HT-29 (cell line): ENCODE measurements at regions not wholly inside any gene's neighbourhood (a gene's known extent, or its start where the extent isn't known, plus 50 kb on each side); places are given as distances from the start of the nearest gene placed in this dataset.

Source experiments
- DNase-seq: peaks from one replicate; pipeline ENCODE4 v3.0.0-alpha.2; 2015; ENCODE audit warnings: low spot score

DNA sequence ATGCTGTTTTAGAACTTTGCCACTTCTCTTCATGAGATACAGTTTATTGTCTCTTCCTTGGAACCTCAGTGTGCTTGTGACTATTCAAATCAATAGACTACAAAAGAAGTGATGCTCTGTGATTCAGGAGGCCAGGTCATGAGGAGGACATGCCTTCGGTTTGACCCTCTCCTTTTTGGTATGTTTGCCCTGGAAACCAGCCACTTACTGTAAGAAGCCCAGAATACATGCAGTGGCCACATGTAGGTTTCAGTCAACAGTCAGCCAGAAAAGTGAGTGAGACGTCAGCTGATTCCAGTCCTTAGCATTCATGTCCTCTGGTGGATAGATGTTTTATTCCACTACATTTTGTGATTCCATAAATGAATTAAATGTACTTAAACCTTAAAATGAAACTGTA, 328.7 kb downstream of the PCDH18 start:
- DNase-seq = no peak

DNA sequence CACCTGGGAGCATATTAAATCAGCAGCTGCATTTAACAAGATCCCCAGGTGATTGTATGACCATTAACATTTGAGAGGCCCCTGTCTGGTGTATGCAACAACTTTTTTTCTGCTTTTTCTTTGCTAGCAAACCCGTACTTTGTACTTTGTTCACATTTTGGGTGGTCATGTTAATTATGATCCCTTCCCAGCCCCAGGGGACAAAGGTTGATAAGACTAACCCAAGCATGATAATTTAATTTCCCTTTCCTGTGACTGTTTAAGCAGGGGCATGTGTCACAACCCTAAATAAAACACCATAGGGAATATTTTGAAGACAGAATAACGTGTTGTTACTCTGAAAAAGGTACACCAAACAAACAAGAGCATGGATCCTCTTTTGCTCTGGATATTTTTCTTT, 332.0 kb downstream of the PCDH18 start:
- no peak for DNase-seq

DNA sequence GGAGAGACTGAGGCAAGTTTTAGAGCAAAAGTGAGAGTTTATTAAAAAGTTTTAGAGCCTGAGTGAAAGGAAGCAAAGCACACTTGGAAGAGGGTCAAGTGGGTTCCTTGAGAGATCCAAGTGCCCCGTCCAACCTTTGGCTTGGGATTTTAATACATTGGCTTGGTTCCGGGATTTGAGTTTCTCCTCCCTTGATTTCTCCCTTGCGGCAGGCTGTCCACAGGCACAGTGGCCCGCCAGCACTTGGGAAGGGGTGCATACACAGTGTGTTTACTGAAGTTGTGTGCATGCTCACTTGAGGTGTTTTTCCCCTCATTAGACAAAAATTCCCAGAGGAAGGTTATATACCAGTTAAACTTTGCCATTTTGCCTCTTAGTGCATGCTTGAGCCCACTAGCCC, 333.5 kb downstream of the PCDH18 start:
- DNase-seq = no peak

GRCh38 chr4:137194670-137195069, 337.6 kb downstream of the PCDH18 start:
- no peak for DNase-seq

- DNase-seq = no peak
These were observed 338.7 kb downstream of the PCDH18 start for GRCh38 chr4:137193564-137193963.

GRCh38 chr4:137181293-137181899, 350.9 kb downstream of the PCDH18 start:
- DNase-seq = no peak

DNA sequence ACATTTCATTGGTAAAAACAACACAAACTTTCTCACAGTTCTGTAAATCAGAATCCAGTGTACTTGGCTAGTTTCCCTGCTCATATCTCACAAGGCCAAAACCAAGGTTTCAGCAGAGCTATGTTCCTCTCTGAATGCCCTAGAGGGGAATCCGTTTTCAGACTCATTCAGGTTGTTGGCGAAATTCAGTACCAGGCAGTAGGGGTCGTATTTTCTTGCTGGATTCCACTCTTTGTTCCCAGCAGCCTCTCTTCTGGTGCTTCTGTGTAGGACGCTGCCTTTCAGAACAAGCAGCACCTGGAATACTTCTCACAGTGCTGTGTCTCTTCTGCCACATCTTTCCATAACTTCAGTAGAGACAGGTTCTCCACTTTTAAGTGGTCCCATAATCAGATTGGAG, 351.9 kb downstream of the PCDH18 start:
- peak; percentile 6 for DNase-seq

- DNase-seq = no peak
These were observed 375.5 kb downstream of the PCDH18 start for GRCh38 chr4:137156807-137157206.

DNA sequence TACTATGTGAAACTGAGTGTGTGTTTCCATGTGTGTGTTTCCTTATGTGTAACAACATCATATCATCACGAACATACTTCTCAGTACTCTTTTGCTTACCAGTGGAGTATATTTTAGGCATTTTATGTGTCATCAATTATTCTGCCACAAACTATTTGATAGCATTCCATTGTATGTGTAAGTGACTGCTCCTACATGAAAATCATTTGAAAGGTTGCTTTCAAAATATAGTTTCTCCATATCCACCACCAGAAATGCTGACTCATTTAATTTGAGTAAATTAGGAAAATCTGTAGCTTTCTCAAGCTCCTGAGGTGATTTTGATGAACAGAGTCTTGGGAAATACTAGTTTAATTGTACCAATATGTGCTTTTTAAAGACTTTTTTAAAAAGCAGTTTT, 376.2 kb downstream of the PCDH18 start:
- no peak for DNase-seq

- DNase-seq = no peak
These were observed 401.1 kb downstream of the PCDH18 start for GRCh38 chr4:137131201-137131600.

DNA sequence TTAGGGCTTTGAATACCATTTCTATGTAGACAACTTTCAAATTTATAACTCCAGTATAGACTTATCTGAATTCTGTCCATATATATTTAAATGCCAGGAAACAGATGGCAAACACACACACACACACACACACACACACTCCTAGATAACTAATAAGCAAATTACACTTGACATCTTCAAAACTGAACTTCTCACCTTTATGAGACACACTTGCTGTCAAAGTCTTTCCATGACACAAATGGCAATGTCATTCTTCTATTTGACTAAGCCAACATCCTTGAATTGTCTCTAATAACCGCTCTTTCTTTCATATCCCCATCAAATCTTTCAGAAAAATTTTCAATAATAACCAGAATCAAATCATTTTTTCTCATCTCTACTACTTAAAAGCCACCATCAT, 402.4 kb downstream of the PCDH18 start:
- DNase-seq = no peak

GRCh38 chr4:137129441-137129840, 402.9 kb downstream of the PCDH18 start:
- no peak for DNase-seq

GRCh38 chr4:137125011-137125410, 407.3 kb downstream of the PCDH18 start:
- no peak for DNase-seq

DNA sequence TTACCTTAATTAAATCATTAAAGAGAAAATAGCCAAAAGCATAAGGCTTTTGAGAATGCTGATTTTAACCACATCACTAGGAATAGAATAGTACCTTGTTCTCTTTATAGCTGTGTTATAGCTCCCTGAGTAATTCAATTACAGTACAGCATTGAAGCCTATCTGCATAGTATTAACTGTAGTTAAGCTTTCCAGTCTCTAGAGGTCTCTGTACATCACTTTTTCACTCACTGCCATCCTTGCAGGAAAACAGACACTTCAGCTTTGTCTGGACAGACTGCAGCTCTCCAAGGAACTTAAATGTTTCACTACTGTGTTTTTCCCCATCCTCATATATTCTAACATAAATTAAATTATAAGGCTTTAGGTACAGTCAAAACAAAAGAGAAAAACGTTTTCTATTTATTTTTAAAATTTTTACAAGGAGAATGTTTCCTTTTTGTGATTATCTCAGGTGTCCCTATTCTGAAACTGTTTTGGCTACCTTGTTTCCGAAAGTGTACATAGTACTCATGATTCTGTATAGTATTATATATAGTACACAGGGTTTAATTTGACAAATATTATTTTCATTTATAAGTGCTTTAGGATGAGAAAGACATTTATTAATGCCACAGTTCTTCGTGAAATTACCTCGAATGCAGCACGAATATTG, 407.9 kb downstream of the PCDH18 start:
- DNase-seq = peak; percentile 22

DNA sequence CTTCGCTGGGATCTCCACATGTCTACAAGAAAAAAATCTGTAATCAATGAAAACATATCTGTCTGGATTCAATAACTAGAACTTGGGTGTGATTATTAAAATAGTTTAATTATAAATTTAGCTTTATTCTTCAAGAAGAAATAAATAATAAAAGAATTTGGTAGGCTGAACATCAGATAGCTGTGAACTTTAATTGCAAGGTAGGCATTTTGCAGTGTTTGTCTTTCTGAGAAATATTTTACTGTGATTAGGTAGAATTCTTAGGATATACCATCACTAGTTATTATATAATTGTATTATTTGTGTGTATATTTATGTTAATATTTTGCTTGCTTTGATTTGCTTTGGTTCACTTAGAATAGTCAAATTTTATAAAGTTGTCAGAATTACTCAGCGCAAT, 409.4 kb downstream of the PCDH18 start:
- DNase-seq = no peak

- no peak for DNase-seq
These were observed 416.1 kb downstream of the PCDH18 start for GRCh38 chr4:137116144-137116543.

DNA sequence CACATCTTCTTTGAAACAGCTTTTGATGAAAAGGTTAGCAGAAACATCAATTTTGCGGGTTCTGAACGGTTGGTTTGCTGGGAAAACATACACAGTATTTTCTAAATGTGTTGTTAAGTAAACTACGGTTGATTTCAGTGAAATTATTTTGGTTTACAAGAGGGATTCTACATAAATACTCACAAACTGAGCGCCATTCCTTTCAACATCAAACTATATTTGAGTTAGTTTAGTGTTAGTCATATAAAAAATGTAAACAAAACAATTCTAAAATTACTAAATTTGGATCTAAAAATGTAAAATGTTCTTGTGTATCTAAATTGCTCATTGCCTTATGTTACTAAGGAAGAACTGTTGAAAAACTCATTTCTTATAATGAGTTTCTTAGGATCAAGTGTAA, 425.6 kb downstream of the PCDH18 start:
- no peak for DNase-seq

DNA sequence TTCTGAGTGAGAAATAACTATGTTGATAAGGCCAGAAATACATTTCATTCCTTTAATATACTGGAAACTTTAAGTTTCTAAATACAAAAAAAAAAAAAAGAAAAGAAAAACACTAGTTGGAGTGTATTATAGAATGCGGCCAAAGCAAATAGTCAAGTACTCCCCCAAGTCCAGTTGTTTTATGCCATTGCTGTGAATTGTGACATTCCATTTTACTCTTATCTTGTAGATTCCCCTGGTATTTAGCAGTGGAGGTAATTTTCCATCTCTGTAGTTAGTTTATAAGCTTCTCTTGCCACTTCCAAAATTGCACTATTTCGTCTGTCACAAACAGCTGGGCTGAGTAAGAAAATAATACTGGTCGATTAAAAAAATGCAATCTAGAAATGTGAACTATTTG, 426.0 kb downstream of the PCDH18 start:
- no peak for DNase-seq

DNA sequence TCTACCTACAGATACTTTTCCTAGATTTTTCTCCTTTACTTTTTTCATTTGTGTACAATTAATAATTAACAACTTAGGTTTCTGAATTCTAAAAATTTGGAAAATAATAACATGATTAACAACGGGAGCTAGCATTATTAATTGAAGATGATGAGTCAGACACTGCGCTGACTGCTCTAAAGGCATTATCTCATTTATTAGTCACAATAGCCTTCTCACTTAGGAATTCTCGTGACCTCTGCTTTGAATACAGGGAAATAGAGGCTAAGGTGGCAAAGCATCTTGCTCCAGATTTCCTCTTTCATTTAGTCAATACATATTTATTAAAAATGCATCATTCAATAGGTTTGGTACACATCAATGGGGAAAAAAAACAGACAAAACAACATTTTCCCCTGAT, 441.3 kb downstream of the PCDH18 start:
- no peak for DNase-seq

- no peak for DNase-seq
These were observed 448.6 kb downstream of the PCDH18 start for GRCh38 chr4:137083571-137084135.

DNA sequence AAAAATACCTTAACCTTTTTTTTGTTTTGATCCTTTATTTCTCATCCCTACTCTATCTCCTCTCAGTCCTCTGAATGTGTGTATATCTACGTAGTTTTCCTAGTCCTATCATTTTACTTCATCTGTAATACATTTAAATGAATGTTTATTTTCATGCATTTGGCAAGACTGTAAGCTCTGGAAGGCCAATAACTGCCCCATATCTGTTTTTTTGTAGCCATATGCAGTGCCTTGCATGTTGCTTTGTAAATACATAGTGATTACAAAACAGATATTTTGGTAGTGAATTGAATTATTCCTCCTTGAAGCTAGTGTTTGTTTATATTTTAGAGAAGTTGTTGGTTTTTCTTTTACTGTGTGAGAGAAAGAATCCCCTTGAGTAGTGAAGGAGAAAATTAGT, 450.2 kb downstream of the PCDH18 start:
- no peak for DNase-seq

DNA sequence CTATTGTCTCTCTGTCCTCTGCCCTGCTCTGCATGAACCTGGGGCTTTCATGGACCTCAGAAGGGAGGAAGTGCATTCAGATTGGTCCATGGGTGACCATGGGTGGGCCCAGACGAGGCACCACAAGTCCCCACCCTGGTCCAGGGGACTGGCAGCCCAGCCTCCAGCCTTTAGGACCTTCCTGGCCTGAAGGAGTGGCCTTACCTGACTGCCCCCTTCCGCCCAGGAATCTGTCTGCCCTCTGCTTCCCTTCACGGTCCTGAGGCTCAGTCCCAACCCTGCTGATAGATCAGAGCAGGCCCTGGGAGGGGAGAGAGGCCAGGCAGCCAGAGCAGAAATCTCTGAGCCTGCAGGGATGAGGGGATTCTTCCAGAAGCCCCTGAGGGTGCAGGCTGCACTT, 455.4 kb downstream of the PCDH18 start:
- DNase-seq = no peak

DNA sequence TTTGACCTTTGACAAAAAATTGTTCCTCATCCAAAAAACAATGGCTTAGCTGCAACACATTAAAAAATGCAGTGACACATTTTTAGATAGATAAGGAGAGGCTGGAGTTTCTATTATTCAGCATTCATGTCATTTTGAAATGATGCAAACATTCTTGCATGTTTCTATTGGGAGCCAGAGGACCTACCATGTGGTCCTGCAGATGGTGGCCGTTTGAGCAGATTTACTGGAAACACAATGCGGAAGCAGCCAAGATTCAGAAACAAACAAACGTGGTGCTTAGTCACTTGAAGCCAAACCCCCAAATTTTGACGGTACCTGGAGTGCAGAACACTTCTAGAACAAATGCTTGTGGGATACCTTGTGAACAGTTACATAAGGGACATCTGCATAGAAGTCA, 456.7 kb downstream of the PCDH18 start:
- no peak for DNase-seq

- DNase-seq = no peak
These were observed 461.7 kb downstream of the PCDH18 start for GRCh38 chr4:137070614-137071013.
